ENCODE measurements at regions not wholly inside any gene's neighbourhood (a gene's known extent, or its start where the extent isn't known, plus 50 kb on each side); places are given as distances from the start of the nearest gene placed in this dataset.

GRCh38 chr5:44637916-44638869 is 170.6 kb upstream of the MRPS30 start:
- Mint-ChIP-seq H3K4me3 (no peak overlapping the region), H3K27ac (no peak overlapping the region), H3K4me1 (no peaks in the 10 kb centered on the region), H3K9me3 (0 out of 2 replicates have a peak, but pooled peaks cover 3% of the 10 kb centered on the region), H3K36me3 (no peaks in the 10 kb centered on the region), H3K27me3 (ENCODE audit: low read depth) (peaks cover 12% of the 10 kb centered on the region)
- CTCF ChIA-PET = interaction anchor here (1.0 kb wide), 1 partner anchor 35 kb away, joined by 3 read pairs; no protein-coding TSS in a partner anchor
- ATAC-seq (peak; percentile 90), DNase-seq (ENCODE audit: low spot score) (peak; percentile 23)
- POLR2A ChIA-PET = no interaction called here
- no peak for TF ChIP-seq NR3C1 (CRISPR knock-in tag; conservative IDR thresholded peaks at IDR 0.05; ENCODE audit: low read depth)
- no peak for TF ChIP-seq ZNF232 (CRISPR knock-in tag; IDR thresholded peaks at IDR 0.05)
- TF ChIP-seq ATF1 (CRISPR knock-in tag; IDR thresholded peaks at IDR 0.05) = no peak
- no peak for TF ChIP-seq OVOL2 (CRISPR knock-in tag; IDR thresholded peaks at IDR 0.05; ENCODE audit: borderline replicate concordance)
- no peak for TF ChIP-seq ZNF423 (CRISPR knock-in tag; IDR thresholded peaks at IDR 0.05)
- no peak for TF ChIP-seq ZNF138 (CRISPR knock-in tag; conservative IDR thresholded peaks at IDR 0.05)

DNA sequence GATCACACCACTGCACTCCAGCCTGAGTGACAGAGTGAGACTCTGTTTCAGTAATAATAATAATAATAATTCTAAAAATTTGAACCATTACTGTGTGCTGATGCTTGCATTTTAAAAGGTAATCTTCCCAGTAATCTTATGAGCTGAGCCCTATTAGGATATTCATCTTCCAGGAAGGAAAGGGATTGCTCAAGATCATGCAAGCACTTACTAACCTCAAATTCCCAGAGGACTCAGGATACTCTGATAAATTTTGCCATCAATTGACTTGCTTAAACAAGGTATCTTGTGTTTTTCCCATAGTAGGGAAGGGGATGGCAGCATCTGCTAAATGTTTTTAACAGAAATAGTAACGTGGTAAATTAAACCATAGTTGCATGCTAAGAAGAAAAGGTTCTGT is 176.4 kb upstream of the MRPS30 start:
- TF ChIP-seq NFE2L1 (CRISPR knock-in tag; IDR thresholded peaks at IDR 0.05) (no peak), CDX4 (CRISPR knock-in tag; IDR thresholded peaks at IDR 0.05; ENCODE audit: borderline replicate concordance) (no peak), RELA (CRISPR knock-in tag; IDR thresholded peaks at IDR 0.05; ENCODE audit: borderline replicate concordance) (no peak)
- TF ChIP-seq, protein P1, sequence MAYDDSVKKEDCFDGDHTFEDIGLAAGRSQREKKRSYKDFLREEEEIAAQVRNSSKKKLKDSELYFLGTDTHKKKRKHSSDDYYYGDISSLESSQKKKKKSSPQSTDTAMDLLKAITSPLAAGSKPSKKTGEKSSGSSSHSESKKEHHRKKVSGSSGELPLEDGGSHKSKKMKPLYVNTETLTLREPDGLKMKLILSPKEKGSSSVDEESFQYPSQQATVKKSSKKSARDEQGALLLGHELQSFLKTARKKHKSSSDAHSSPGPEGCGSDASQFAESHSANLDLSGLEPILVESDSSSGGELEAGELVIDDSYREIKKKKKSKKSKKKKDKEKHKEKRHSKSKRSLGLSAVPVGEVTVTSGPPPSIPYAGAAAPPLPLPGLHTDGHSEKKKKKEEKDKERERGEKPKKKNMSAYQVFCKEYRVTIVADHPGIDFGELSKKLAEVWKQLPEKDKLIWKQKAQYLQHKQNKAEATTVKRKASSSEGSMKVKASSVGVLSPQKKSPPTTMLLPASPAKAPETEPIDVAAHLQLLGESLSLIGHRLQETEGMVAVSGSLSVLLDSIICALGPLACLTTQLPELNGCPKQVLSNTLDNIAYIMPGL (CRISPR knock-in tag; IDR thresholded peaks at IDR 0.05) = no peak
- TF ChIP-seq, protein P2, sequence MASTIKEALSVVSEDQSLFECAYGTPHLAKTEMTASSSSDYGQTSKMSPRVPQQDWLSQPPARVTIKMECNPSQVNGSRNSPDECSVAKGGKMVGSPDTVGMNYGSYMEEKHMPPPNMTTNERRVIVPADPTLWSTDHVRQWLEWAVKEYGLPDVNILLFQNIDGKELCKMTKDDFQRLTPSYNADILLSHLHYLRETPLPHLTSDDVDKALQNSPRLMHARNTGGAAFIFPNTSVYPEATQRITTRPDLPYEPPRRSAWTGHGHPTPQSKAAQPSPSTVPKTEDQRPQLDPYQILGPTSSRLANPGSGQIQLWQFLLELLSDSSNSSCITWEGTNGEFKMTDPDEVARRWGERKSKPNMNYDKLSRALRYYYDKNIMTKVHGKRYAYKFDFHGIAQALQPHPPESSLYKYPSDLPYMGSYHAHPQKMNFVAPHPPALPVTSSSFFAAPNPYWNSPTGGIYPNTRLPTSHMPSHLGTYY (CRISPR knock-in tag; IDR thresholded peaks at IDR 0.05) = no peak
- no peaks in the 10 kb centered on the region for H3K4me1 Mint-ChIP-seq
- CTCF ChIA-PET = no interaction called here
- no peak overlapping the region for H3K27ac Mint-ChIP-seq
- no peaks in the 10 kb centered on the region for H3K36me3 Mint-ChIP-seq
- DNase-seq (ENCODE audit: low spot score) (no peak), ATAC-seq (no peak)
- 0 out of 2 replicates have a peak, but pooled peaks cover 3% of the 10 kb centered on the region for H3K9me3 Mint-ChIP-seq
- POLR2A ChIA-PET = no interaction called here
- no peak overlapping the region for H3K4me3 Mint-ChIP-seq
- peaks cover 47% of the 10 kb centered on the region for H3K27me3 Mint-ChIP-seq (ENCODE audit: low read depth)

DNA sequence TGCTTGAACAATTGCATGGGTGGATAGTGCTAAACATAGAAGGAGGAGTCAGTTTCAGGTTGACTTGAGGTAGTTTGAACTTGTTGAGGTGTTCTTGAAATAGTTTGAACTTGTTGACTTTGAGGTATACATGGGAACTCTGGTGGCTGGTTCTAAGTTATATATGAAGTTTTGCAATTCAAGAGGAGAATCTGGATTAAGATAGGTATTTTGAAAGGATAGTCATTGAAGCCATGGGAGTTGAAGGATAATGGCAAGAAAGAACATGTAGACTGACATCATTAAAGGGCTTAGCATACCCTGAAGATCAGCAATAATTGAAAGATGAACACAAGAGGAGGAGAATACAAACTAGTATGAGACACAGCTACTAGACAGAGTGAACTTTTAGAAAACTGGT is 181.9 kb upstream of the MRPS30 start:
- no peak overlapping the region for H3K27ac Mint-ChIP-seq
- no peaks in the 10 kb centered on the region for H3K36me3 Mint-ChIP-seq
- no peak for DNase-seq (ENCODE audit: low spot score)
- no peak overlapping the region for H3K4me3 Mint-ChIP-seq
- 0 out of 2 replicates have a peak, but pooled peaks cover 3% of the 10 kb centered on the region for H3K9me3 Mint-ChIP-seq
- peaks cover 30% of the 10 kb centered on the region for H3K27me3 Mint-ChIP-seq (ENCODE audit: low read depth)
- ATAC-seq = no peak
- no peaks in the 10 kb centered on the region for H3K4me1 Mint-ChIP-seq
- ChIA-PET POLR2A (no interaction called here), CTCF (no interaction called here)
- TF ChIP-seq ZNF416 (CRISPR knock-in tag; IDR thresholded peaks at IDR 0.05) = no peak

- Mint-ChIP-seq H3K27me3 (ENCODE audit: low read depth) (no peaks in the 10 kb centered on the region), H3K9me3 (0 out of 2 replicates have a peak, but pooled peaks cover 3% of the 10 kb centered on the region), H3K36me3 (no peaks in the 10 kb centered on the region), H3K4me1 (no peaks in the 10 kb centered on the region), H3K4me3 (no peak overlapping the region), H3K27ac (no peak overlapping the region)
- ATAC-seq (no peak), DNase-seq (ENCODE audit: low spot score) (no peak)
- CTCF ChIA-PET = no interaction called here
- POLR2A ChIA-PET = no interaction called here
- TF ChIP-seq CBFB (CRISPR knock-in tag; IDR thresholded peaks at IDR 0.05; ENCODE audit: low read depth) (no peak), CDX4 (CRISPR knock-in tag; IDR thresholded peaks at IDR 0.05; ENCODE audit: borderline replicate concordance) (no peak), ZNF317 (CRISPR knock-in tag; IDR thresholded peaks at IDR 0.05; ENCODE audit: borderline replicate concordance, low read depth) (no peak), MLX (CRISPR knock-in tag; IDR thresholded peaks at IDR 0.05) (no peak), MXD4 (CRISPR knock-in tag; IDR thresholded peaks at IDR 0.05; ENCODE audit: borderline replicate concordance) (no peak), NR1H2 (CRISPR knock-in tag; IDR thresholded peaks at IDR 0.05) (no peak)
- TF ChIP-seq, protein P3, sequence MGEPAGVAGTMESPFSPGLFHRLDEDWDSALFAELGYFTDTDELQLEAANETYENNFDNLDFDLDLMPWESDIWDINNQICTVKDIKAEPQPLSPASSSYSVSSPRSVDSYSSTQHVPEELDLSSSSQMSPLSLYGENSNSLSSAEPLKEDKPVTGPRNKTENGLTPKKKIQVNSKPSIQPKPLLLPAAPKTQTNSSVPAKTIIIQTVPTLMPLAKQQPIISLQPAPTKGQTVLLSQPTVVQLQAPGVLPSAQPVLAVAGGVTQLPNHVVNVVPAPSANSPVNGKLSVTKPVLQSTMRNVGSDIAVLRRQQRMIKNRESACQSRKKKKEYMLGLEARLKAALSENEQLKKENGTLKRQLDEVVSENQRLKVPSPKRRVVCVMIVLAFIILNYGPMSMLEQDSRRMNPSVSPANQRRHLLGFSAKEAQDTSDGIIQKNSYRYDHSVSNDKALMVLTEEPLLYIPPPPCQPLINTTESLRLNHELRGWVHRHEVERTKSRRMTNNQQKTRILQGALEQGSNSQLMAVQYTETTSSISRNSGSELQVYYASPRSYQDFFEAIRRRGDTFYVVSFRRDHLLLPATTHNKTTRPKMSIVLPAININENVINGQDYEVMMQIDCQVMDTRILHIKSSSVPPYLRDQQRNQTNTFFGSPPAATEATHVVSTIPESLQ (CRISPR knock-in tag; IDR thresholded peaks at IDR 0.05) = no peak
These were observed 186.4 kb upstream of the MRPS30 start for GRCh38 chr5:44622331-44622730.
